Astrocyte (in vitro differentiated cells and primary cell): ENCODE measurements at regions not wholly inside any gene's neighbourhood (a gene's known extent, or its start where the extent isn't known, plus 50 kb on each side); places are given as distances from the start of the nearest gene placed in this dataset.

Experiments
- DNase-seq: peaks from one replicate; pipeline ENCODE4 v3.0.0-alpha.2; 2010; ENCODE audit warnings: low read depth
- FAIRE-seq: peaks from 2 replicates; lab custom pipeline; 2011; peaks lifted over from hg19 to GRCh38; lab: Jason Lieb, UNC
- H2AFZ ChIP-seq: 2 replicates; pipeline ENCODE4 v1.6.0; 2012; ENCODE audit warnings: low read depth, low read length, inconsistent platforms
- H3K27ac ChIP-seq: 2 replicates; pipeline ENCODE4 v1.5.1; 2011; ENCODE audit warnings: low read depth, low read length, inconsistent platforms
- H3K27me3 ChIP-seq: 2 replicates; pipeline ENCODE4 v1.6.0; 2011; ENCODE audit warnings: low read length, inconsistent platforms; ENCODE audit not compliant: insufficient read depth
- H3K36me3 ChIP-seq: 2 replicates; pipeline ENCODE4 v1.5.1; 2011; ENCODE audit warnings: low read length, inconsistent platforms; ENCODE audit not compliant: insufficient read depth
- H3K4me1 ChIP-seq: 2 replicates; pipeline ENCODE4 v1.5.1; 2011; ENCODE audit warnings: low read length, inconsistent platforms; ENCODE audit not compliant: insufficient read depth
- H3K4me2 ChIP-seq: 2 replicates; pipeline ENCODE4 v1.6.0; 2012; ENCODE audit warnings: low read length, inconsistent platforms
- H3K4me3 ChIP-seq: 2 replicates; pipeline ENCODE4 v1.5.1; 2011; ENCODE audit warnings: low read depth, mild to moderate bottlenecking, low read length, inconsistent platforms; ENCODE audit not compliant: insufficient read depth
- H3K79me2 ChIP-seq: 2 replicates; pipeline ENCODE4 v1.6.0; 2012; ENCODE audit warnings: mild to moderate bottlenecking, low read length, inconsistent platforms; ENCODE audit not compliant: insufficient read depth
- H3K9ac ChIP-seq: 2 replicates; pipeline ENCODE4 v1.6.0; 2012; ENCODE audit warnings: mild to moderate bottlenecking, low read length, inconsistent platforms
- H3K9me3 ChIP-seq: 2 replicates; pipeline ENCODE4 v1.5.1; 2012; ENCODE audit warnings: low read depth, mild to moderate bottlenecking, low read length, inconsistent platforms; ENCODE audit not compliant: insufficient read depth
- H4K20me1 ChIP-seq: 2 replicates; pipeline ENCODE4 v1.6.0; 2012; ENCODE audit warnings: low read length, inconsistent platforms; ENCODE audit not compliant: insufficient read depth
- H3K27ac Mint-ChIP-seq: one replicate; pipeline ENCODE4 v1.8.0; 2021; ENCODE audit warnings: mild to moderate bottlenecking, mixed read lengths; ENCODE audit not compliant: unreplicated experiment
- H3K27me3 Mint-ChIP-seq: one replicate; pipeline ENCODE4 v1.8.0; 2021; ENCODE audit warnings: low read depth, mixed read lengths; ENCODE audit not compliant: unreplicated experiment
- H3K36me3 Mint-ChIP-seq: one replicate; pipeline ENCODE4 v1.8.0; 2021; ENCODE audit warnings: low read depth, mixed read lengths; ENCODE audit not compliant: unreplicated experiment
- H3K4me1 Mint-ChIP-seq: one replicate; pipeline ENCODE4 v1.8.0; 2021; ENCODE audit warnings: low read depth, mixed read lengths; ENCODE audit not compliant: unreplicated experiment
- H3K4me3 Mint-ChIP-seq: one replicate; pipeline ENCODE4 v1.8.0; 2021; ENCODE audit warnings: mild to moderate bottlenecking, moderate library complexity, mixed read lengths; ENCODE audit not compliant: unreplicated experiment
- H3K9me3 Mint-ChIP-seq: one replicate; pipeline ENCODE4 v1.8.0; 2021; ENCODE audit warnings: mild to moderate bottlenecking, mixed read lengths; ENCODE audit not compliant: unreplicated experiment
- CTCF ChIP-seq: IDR thresholded peaks from 2 replicates; pipeline ENCODE4 v1.5.1; 2011; ENCODE audit warnings: low read depth, mild to moderate bottlenecking, inconsistent platforms, low read length, moderate library complexity; ENCODE audit not compliant: insufficient read depth
- EZH2 ChIP-seq: IDR thresholded peaks from 2 replicates; pipeline ENCODE4 v1.6.1; 2012; ENCODE audit warnings: mild to moderate bottlenecking, low read length, inconsistent platforms; ENCODE audit not compliant: insufficient read depth

GRCh38 chr14:104510216-104510615 lies 69.3 kb upstream of the C14orf180 start:
- FAIRE-seq (no peak), DNase-seq (no peak)
- Mint-ChIP-seq H3K4me1 (no peaks in the 10 kb centered on the region), H3K4me3 (no peak overlapping the region), H3K27ac (no peak overlapping the region), H3K27me3 (peaks cover 40% of the 10 kb centered on the region), H3K9me3 (no peaks in the 10 kb centered on the region), H3K36me3 (no peaks in the 10 kb centered on the region)
- Histone ChIP-seq H3K9me3 (no peaks in the 10 kb centered on the region), H3K36me3 (no peaks in the 10 kb centered on the region), H3K79me2 (no peaks in the 10 kb centered on the region), H4K20me1 (no peaks in the 10 kb centered on the region), H3K27me3 (no peaks in the 10 kb centered on the region), H3K4me3 (no peak overlapping the region), H3K4me2 (no peak overlapping the region), H3K27ac (no peak overlapping the region), H2AFZ (no peak overlapping the region), H3K4me1 (no peaks in the 10 kb centered on the region), H3K9ac (no peak overlapping the region)
- TF ChIP-seq EZH2: no peak
- TF ChIP-seq CTCF: no peak

GRCh38 chr14:104510794-104511611 lies 68.6 kb upstream of the C14orf180 start:
- Mint-ChIP-seq H3K27ac (no peak overlapping the region), H3K4me3 (no peak overlapping the region), H3K9me3 (no peaks in the 10 kb centered on the region), H3K4me1 (no peaks in the 10 kb centered on the region), H3K36me3 (no peaks in the 10 kb centered on the region), H3K27me3 (peaks cover 40% of the 10 kb centered on the region)
- TF ChIP-seq CTCF (no peak), EZH2 (no peak)
- Histone ChIP-seq H3K27ac (no peak overlapping the region), H3K79me2 (no peaks in the 10 kb centered on the region), H3K4me3 (no peak overlapping the region), H3K9me3 (no peaks in the 10 kb centered on the region), H3K36me3 (no peaks in the 10 kb centered on the region), H3K9ac (no peak overlapping the region), H4K20me1 (no peaks in the 10 kb centered on the region), H3K4me2 (no peak overlapping the region), H3K27me3 (no peaks in the 10 kb centered on the region), H3K4me1 (no peaks in the 10 kb centered on the region), H2AFZ (no peak overlapping the region)
- DNase-seq: no peak
- FAIRE-seq: no peak

- no peak overlapping the region for H3K4me3 Mint-ChIP-seq
- Histone ChIP-seq H4K20me1 (no peaks in the 10 kb centered on the region), H2AFZ (no peak overlapping the region), H3K79me2 (no peaks in the 10 kb centered on the region), H3K4me3 (no peak overlapping the region), H3K4me2 (no peak overlapping the region), H3K36me3 (no peaks in the 10 kb centered on the region), H3K27ac (no peak overlapping the region), H3K9ac (no peak overlapping the region), H3K4me1 (no peaks in the 10 kb centered on the region), H3K9me3 (no peaks in the 10 kb centered on the region), H3K27me3 (no peaks in the 10 kb centered on the region)
- peaks cover under 1% of the 10 kb centered on the region for H3K36me3 Mint-ChIP-seq
- no peaks in the 10 kb centered on the region for H3K9me3 Mint-ChIP-seq
- no peak overlapping the region for H3K27ac Mint-ChIP-seq
- H3K27me3 Mint-ChIP-seq: peaks cover 44% of the 10 kb centered on the region
- no peak for FAIRE-seq
- no peak for TF ChIP-seq CTCF
- no peak for TF ChIP-seq EZH2
- no peaks in the 10 kb centered on the region for H3K4me1 Mint-ChIP-seq
- no peak for DNase-seq
Measured at GRCh38 chr14:104512061-104512460, 67.5 kb upstream of the C14orf180 start.
